ENCODE measurements at regions not wholly inside any gene's neighbourhood (a gene's known extent, or its start where the extent isn't known, plus 50 kb on each side); places are given as distances from the start of the nearest gene placed in this dataset.

GRCh38 chr4:43348591-43348990 is 456.1 kb downstream of the GRXCR1 start:
- in situ Hi-C loops (cut with MboI) (no loop called here), intact Hi-C loops (cut with micrococcal nuclease) (no loop called here)
- DNase-seq (ENCODE audit: extremely low read depth in 1 of 4, low spot score in 3 of 4): no peak
- Histone ChIP-seq H4K20me1 (replicated peaks; ENCODE audit: control insufficient read depth, insufficient read depth, low read length) (no peaks in the 10 kb centered on the region), H3K4me1 (replicated peaks in 1 of 2; ENCODE audit: control insufficient read depth in 2 of 2, insufficient read depth in 2 of 2, low read length in 2 of 2) (no peaks in the 10 kb centered on the region), H3K4me2 (ENCODE audit: insufficient read depth, low read length) (no peak overlapping the region), H3K9ac (ENCODE audit: insufficient read depth in 1 of 2, low read depth in 2 of 2, low read length in 2 of 2) (no peak overlapping the region), H3K9me1 (ENCODE audit: control insufficient read depth, insufficient read depth, low read length) (no peaks in the 10 kb centered on the region), H2AFZ (ENCODE audit: low read depth, low read length) (no peak overlapping the region), H3K27me3 (ENCODE audit: control insufficient read depth in 2 of 2, insufficient read depth in 2 of 2, low read length in 2 of 2) (no peaks in the 10 kb centered on the region), H3K9me3 (replicated peaks; ENCODE audit: control insufficient read depth, insufficient read depth, low read depth, low read length) (no peaks in the 10 kb centered on the region), H3K79me2 (ENCODE audit: control insufficient read depth, insufficient read depth, low read length) (no peaks in the 10 kb centered on the region), H3K27ac (ENCODE audit: extremely low read depth, low read depth, low read length) (no peak overlapping the region), H3K36me3 (ENCODE audit: control insufficient read depth, insufficient read depth, low read length) (no peaks in the 10 kb centered on the region), H3K4me3 (no peak overlapping the region)
- ChIA-PET CTCF (ENCODE audit: low intra/inter-chr PET ratio) (no interaction called here), POLR2A (no interaction called here)
- no peak for FAIRE-seq
- no TSS peak for BruUV-seq (replicated peaks)
- ATAC-seq: no peak
- WGBS (ENCODE audit: insufficient coverage, low coverage, missing lambda C conversion rate): 3% methylated on average over 2 of the region's 2 CpGs
- TF ChIP-seq CTCFL (IDR thresholded peaks at IDR 0.05; ENCODE audit: borderline replicate concordance, insufficient read depth, low read depth, low read length, poor library complexity, severe bottlenecking): no peak
- TF ChIP-seq NBN (IDR thresholded peaks at IDR 0.05; ENCODE audit: low read depth): no peak
- TF ChIP-seq, protein P1, sequence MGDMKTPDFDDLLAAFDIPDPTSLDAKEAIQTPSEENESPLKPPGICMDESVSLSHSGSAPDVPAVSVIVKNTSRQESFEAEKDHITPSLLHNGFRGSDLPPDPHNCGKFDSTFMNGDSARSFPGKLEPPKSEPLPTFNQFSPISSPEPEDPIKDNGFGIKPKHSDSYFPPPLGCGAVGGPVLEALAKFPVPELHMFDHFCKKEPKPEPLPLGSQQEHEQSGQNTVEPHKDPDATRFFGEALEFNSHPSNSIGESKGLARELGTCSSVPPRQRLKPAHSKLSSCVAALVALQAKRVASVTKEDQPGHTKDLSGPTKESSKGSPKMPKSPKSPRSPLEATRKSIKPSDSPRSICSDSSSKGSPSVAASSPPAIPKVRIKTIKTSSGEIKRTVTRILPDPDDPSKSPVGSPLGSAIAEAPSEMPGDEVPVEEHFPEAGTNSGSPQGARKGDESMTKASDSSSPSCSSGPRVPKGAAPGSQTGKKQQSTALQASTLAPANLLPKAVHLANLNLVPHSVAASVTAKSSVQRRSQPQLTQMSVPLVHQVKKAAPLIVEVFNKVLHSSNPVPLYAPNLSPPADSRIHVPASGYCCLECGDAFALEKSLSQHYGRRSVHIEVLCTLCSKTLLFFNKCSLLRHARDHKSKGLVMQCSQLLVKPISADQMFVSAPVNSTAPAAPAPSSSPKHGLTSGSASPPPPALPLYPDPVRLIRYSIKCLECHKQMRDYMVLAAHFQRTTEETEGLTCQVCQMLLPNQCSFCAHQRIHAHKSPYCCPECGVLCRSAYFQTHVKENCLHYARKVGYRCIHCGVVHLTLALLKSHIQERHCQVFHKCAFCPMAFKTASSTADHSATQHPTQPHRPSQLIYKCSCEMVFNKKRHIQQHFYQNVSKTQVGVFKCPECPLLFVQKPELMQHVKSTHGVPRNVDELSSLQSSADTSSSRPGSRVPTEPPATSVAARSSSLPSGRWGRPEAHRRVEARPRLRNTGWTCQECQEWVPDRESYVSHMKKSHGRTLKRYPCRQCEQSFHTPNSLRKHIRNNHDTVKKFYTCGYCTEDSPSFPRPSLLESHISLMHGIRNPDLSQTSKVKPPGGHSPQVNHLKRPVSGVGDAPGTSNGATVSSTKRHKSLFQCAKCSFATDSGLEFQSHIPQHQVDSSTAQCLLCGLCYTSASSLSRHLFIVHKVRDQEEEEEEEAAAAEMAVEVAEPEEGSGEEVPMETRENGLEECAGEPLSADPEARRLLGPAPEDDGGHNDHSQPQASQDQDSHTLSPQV (IDR thresholded peaks at IDR 0.05): no peak
- TF ChIP-seq SNRNP70 (optimal IDR thresholded peaks at IDR 0.05; ENCODE audit: low read depth, low read length): no peak
- TF ChIP-seq BRF2 (IDR thresholded peaks at IDR 0.05; ENCODE audit: borderline replicate concordance, insufficient read depth, insufficient read length): no peak
- TF ChIP-seq CBX8 (IDR thresholded peaks at IDR 0.05; ENCODE audit: borderline replicate concordance, extremely low read depth, low read depth, low read length, poor library complexity, severe bottlenecking): no peak
- no peak for TF ChIP-seq TARDBP (IDR thresholded peaks at IDR 0.05)
- TF ChIP-seq RBM39 (optimal IDR thresholded peaks at IDR 0.05; ENCODE audit: low read depth, low read length): no peak
- TF ChIP-seq, protein P2, sequence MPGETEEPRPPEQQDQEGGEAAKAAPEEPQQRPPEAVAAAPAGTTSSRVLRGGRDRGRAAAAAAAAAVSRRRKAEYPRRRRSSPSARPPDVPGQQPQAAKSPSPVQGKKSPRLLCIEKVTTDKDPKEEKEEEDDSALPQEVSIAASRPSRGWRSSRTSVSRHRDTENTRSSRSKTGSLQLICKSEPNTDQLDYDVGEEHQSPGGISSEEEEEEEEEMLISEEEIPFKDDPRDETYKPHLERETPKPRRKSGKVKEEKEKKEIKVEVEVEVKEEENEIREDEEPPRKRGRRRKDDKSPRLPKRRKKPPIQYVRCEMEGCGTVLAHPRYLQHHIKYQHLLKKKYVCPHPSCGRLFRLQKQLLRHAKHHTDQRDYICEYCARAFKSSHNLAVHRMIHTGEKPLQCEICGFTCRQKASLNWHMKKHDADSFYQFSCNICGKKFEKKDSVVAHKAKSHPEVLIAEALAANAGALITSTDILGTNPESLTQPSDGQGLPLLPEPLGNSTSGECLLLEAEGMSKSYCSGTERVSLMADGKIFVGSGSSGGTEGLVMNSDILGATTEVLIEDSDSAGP (CRISPR knock-in tag; IDR thresholded peaks at IDR 0.05): no peak
- TF ChIP-seq HOMEZ (CRISPR knock-in tag; IDR thresholded peaks at IDR 0.05): no peak
- TF ChIP-seq XRCC5 (IDR thresholded peaks at IDR 0.05; ENCODE audit: low read depth, low read length): no peak
